ENCODE measurements at regions not wholly inside any gene's neighbourhood (a gene's known extent, or its start where the extent isn't known, plus 50 kb on each side); places are given as distances from the start of the nearest gene placed in this dataset.
"Not testable (repeated sequence)": the region's sequence is repeated elsewhere in the genome, so short reads cannot be mapped to it uniquely, and the experiment has no call there.

- DNase-seq, result no peak
Observed at GRCh38 chr12:83271201-83271600, 584.5 kb downstream of the TMTC2 start.

- DNase-seq, result no peak
Observed at GRCh38 chr12:83265808-83266207, 579.1 kb downstream of the TMTC2 start.

GRCh38 chr12:83261998-83262397, 575.3 kb downstream of the TMTC2 start:
- DNase-seq, result no peak

DNA sequence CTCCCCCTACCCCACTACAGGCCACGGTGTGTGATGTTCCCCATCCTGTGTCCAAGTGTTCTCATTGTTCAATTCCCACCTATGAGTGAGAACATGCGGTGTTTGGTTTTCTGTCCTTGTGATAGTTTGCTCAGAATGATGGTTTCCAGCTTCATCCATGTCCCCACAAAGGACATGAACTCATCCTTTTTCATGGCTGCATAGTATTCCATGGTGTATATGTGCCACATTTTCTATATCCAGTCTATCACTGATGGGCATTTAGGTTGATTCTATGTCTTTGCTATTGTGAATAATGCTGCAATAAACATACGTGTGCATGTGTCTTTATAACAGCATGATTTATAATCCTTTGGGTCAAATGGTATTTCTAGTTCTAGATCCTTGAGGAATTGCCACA, 573.4 kb downstream of the TMTC2 start:
- not testable (repeated sequence) for DNase-seq

GRCh38 chr12:83257726-83258125, 571.0 kb downstream of the TMTC2 start:
- DNase-seq, result no peak

DNA sequence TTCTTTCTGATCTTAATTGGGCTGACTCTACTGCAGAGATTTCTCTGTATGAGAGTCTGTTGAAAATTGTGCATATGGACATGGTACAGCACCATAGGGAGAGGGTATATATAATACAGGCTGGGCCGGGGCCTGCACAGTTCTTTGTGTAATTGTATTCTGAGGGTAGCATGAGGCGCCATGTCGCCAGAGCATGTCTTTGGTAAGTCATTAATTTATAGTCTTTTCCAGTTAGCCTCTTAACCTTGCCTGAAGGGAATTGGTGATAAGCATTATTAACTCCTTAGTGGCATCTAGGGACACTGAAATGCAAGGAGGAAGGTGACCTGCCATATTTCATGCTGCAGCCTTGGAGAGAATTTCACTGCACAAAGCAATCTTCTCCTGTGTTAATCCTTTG, 569.9 kb downstream of the TMTC2 start:
- DNase-seq, result no peak

- DNase-seq, result no peak
Observed at GRCh38 chr12:83250866-83251265, 564.2 kb downstream of the TMTC2 start.

GRCh38 chr12:83245156-83245555, 558.5 kb downstream of the TMTC2 start:
- no peak for DNase-seq

- DNase-seq, result no peak
Observed at GRCh38 chr12:83244001-83244400, 557.3 kb downstream of the TMTC2 start.

DNA sequence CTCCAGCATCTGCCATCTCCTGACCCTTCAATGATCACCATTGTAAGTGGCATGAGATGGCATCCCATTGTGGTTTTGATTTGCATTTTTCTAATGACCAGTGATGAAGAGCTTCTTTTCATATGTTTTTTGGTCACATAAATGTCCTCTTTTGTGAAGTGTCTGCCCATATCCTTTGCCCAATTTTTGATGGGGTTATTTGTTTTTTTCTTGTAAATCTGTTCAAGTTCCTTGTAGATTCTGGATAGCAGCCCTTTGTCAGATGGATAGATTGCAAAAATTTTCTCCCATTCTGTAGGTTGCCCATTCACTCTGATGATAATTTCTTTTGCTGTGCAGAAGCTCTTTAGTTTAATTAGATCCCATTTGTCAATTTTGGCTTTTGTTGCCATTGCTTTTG, 547.3 kb downstream of the TMTC2 start:
- DNase-seq, result not testable (repeated sequence)

- DNase-seq, result not testable (repeated sequence)
Observed at GRCh38 chr12:83226960-83227359, 540.3 kb downstream of the TMTC2 start.

DNA sequence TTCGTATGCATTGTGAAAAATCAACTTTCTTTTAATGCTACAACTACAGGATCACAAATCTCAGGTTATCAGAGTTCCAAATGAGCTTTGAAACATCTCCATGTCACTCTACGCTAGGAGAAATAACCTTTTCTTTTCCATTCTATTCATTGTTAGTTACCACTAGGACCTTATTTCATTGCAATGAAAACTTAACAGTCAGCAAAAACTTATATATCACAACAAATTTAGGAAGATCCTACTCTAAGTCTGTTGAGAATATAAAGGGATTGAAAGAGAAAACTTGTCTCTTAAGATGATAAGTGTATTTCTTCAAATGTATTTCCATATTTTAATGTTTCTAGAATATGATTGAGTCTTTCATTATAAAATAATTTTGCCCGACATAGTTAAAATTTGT, 539.1 kb downstream of the TMTC2 start:
- DNase-seq, result no peak

- DNase-seq, result no peak
Observed at GRCh38 chr12:83224012-83224411, 537.3 kb downstream of the TMTC2 start.

GRCh38 chr12:83220774-83221173, 534.1 kb downstream of the TMTC2 start:
- DNase-seq, result no peak

DNA sequence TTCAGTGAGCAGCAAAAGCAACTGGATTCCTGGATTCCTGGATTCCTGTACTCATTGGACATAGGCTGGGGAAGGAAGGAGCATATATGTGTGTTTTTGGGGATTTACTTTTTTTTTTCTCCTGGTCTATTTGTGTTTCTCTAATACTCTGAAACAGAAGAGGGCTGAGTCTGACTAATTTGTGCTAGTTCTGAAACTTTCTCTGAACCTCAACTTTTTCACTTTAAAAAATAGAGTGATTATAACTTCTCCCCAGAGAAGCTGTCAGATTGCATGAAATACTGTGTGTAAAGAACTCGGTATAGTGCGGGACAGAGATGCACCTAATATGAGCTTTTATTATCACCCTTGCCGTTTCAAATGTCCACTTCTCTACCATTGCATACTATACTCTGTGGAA, 529.5 kb downstream of the TMTC2 start:
- DNase-seq, result no peak

DNA sequence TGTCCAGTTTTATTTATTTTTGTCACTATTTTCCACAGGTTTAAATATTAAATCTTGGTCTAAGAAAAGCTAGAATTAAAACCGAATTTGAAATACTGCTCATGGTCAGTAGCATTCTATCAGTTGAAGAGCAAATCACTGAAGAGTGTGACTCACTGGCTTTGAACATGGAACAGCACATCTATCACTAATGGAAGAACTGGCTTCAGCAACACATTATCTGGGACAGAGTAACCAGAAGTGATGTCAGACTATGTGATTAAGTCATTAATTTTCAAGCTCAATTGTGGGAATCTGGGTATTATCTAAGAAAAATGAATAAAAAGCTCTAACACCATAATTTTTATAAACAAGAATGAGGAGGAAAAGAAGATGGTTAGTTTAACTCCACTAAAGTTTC, 527.5 kb downstream of the TMTC2 start:
- no peak for DNase-seq

DNA sequence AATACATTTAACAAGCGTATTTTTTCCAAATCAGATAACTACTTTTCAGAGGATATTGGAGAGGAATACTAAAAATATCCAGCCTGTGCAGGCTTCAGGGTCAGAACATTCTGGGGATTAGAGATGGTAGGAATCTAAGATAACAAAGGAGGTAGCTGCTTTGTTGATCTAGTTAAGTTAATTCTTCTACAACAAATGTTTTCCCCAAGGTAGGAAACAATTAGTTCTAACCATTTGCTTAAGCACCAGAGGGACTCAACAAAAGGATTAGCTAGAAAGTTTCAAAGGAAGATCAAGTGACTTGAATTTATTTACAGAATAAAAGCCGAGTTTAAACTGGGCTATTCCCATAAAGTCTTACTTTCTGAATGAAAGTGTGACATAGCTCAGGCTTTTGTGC, 524.2 kb downstream of the TMTC2 start:
- DNase-seq, result no peak

DNA sequence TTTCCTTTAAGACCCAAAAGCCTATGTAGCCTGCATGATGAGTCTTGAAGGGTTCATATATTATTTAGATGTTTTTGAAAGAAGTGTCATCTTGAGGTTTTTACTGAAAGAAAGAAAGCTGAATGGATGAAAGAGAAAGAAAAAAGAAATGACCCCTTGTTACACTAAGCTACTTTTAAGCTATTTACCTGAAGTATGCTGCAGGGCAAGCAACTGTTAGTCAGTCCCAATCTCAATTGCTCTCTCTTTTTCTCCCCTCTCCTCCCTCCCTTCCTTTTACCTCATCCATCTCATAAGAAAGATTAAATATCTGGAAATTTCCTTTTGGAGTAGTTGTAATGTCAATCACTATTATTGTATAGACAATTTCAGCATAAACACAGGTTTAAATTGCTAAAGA, 512.4 kb downstream of the TMTC2 start:
- no peak for DNase-seq

- DNase-seq, result no peak
Observed at GRCh38 chr12:83198291-83199015, 511.7 kb downstream of the TMTC2 start.

- DNase-seq, result no peak
Observed at GRCh38 chr12:83197483-83197914, 510.8 kb downstream of the TMTC2 start.

- DNase-seq, result no peak
Observed at GRCh38 chr12:83196694-83197350, 510.1 kb downstream of the TMTC2 start.

GRCh38 chr12:83190631-83191390, 504.1 kb downstream of the TMTC2 start:
- no peak for DNase-seq

- no peak for DNase-seq
Observed at GRCh38 chr12:83186419-83186818, 499.7 kb downstream of the TMTC2 start.

GRCh38 chr12:83185241-83185640, 498.5 kb downstream of the TMTC2 start:
- DNase-seq, result no peak
